ENCODE measurements at regions not wholly inside any gene's neighbourhood (a gene's known extent, or its start where the extent isn't known, plus 50 kb on each side); places are given as distances from the start of the nearest gene placed in this dataset.

DNA sequence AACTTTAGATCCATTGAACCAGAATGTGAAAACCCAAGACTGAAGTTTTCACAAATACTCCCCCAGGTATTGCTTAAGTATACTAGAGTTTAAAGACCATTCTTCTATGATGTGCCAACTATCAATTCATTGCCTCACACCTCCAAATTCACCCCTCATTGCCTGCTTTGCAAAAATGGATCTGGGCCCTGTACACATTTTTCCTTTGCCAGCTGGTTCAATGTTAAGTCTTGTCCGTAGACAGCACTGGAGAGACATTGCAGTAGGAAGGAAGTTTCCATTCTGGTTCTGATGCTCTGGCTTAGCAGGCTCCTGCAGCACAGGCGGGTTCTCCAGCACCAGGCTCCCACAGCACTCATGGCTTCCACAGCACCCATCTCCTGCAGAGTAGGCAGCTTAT, 130.0 kb downstream of the PROX1 start:
- Histone ChIP-seq H3K27me3 (no peaks in the 10 kb centered on the region), H3K4me1 (no peaks in the 10 kb centered on the region), H3K36me3 (ENCODE audit: low read depth, missing control alignments) (no peaks in the 10 kb centered on the region), H3K9me3 (no peaks in the 10 kb centered on the region), H3K4me3 (no peak overlapping the region), H3K27ac (no peak overlapping the region)
- no peak for TF ChIP-seq POLR2A (IDR thresholded peaks at IDR 0.05)
- TF ChIP-seq, protein P1, sequence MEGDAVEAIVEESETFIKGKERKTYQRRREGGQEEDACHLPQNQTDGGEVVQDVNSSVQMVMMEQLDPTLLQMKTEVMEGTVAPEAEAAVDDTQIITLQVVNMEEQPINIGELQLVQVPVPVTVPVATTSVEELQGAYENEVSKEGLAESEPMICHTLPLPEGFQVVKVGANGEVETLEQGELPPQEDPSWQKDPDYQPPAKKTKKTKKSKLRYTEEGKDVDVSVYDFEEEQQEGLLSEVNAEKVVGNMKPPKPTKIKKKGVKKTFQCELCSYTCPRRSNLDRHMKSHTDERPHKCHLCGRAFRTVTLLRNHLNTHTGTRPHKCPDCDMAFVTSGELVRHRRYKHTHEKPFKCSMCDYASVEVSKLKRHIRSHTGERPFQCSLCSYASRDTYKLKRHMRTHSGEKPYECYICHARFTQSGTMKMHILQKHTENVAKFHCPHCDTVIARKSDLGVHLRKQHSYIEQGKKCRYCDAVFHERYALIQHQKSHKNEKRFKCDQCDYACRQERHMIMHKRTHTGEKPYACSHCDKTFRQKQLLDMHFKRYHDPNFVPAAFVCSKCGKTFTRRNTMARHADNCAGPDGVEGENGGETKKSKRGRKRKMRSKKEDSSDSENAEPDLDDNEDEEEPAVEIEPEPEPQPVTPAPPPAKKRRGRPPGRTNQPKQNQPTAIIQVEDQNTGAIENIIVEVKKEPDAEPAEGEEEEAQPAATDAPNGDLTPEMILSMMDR (IDR thresholded peaks at IDR 0.05) = no peak
- intact Hi-C loops (cut with DNase I; ENCODE audit: low total_unique reads) = no loop called here
- WGBS, 2 donors = 94 to 100% methylated on average over 2 of the region's 2 CpGs
- DNase-seq = no peak

DNA sequence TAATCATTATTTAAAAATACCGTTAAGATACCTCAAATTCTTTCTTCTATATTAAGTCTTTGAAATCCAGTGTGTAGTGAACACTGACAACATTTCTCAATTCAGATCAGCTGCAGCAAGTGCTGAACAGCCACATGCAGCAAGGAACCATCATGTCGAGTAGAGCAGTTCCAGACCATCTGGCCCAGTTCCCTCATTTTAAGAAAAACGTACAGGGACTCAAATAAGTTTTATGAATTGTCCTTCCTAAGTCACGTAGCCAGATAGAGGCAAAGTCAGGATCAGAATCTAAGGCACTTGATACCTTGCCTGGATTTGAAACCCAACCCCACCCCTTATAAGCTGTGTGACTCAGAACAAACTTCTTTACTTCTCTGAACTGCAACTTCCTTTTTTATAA, 132.4 kb downstream of the PROX1 start:
- no peaks in the 10 kb centered on the region for H3K4me1 ChIP-seq
- H3K27me3 ChIP-seq = no peaks in the 10 kb centered on the region
- no peak overlapping the region for H3K27ac ChIP-seq
- H3K9me3 ChIP-seq = no peaks in the 10 kb centered on the region
- H3K4me3 ChIP-seq = no peak overlapping the region
- no peak for DNase-seq
- intact Hi-C loops (cut with DNase I; ENCODE audit: low total_unique reads) = loop anchor here (10.0 kb wide), 1 partner anchor 1005 kb away; no protein-coding TSS in a partner anchor
- H3K36me3 ChIP-seq (ENCODE audit: low read depth, missing control alignments) = no peaks in the 10 kb centered on the region
- TF ChIP-seq, protein P1 (IDR thresholded peaks at IDR 0.05) = no peak
- no peak for TF ChIP-seq POLR2A (IDR thresholded peaks at IDR 0.05)
- WGBS, 2 donors = 61 to 62% methylated on average over 4 of the region's 4 CpGs

DNA sequence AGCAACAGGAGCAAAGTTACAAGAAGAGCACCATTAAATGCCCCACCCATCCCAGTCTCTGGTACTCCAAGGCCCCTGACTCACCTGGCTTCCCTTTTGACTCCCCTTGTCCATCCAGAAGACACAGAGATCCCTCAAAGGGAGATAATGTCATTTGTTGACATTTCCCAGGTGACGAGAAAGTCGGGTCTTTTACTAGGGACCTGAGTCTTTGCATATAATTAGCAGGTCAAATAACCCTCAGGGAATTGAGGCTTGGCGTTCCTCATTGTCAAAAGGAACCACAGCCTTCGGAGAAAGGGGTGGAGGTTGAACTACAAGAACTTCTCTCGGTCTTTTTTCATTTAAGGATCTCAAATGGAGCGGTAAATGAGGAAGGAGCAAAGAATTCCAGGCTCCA, 133.2 kb downstream of the PROX1 start:
- intact Hi-C loops (cut with DNase I; ENCODE audit: low total_unique reads) = loop anchor here (10.0 kb wide), 1 partner anchor 1006 kb away; no protein-coding TSS in a partner anchor
- TF ChIP-seq POLR2A (IDR thresholded peaks at IDR 0.05) = no peak
- TF ChIP-seq, protein P1 (IDR thresholded peaks at IDR 0.05) = no peak
- WGBS, 2 donors = 77 to 83% methylated on average over 6 of the region's 6 CpGs
- Histone ChIP-seq H3K4me1 (no peaks in the 10 kb centered on the region), H3K4me3 (no peak overlapping the region), H3K27me3 (no peaks in the 10 kb centered on the region), H3K9me3 (no peaks in the 10 kb centered on the region), H3K27ac (no peak overlapping the region), H3K36me3 (ENCODE audit: low read depth, missing control alignments) (no peaks in the 10 kb centered on the region)
- DNase-seq = no peak

DNA sequence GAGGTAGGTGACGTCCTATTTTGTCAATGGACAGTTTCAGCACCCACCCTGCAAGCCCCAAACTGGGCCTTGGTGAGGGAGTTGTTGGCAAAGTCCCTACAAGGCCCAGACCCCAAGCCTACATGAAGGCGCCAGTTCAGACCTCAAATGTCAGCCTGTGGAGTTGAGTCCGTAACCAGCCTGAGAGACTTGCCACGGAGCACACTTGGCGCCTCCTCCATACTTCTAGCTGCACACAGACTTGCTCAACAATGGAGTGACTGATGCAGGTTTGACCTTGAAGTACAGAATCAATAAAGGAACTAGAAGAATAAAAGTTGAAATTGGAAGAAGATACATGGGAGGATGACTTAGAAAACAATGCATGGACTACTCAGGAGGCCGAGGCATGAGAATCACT, 134.3 kb downstream of the PROX1 start:
- WGBS, 2 donors = 76 to 87% methylated on average over 6 of the region's 6 CpGs
- Histone ChIP-seq H3K9me3 (no peaks in the 10 kb centered on the region), H3K27me3 (no peaks in the 10 kb centered on the region), H3K27ac (no peak overlapping the region), H3K36me3 (ENCODE audit: low read depth, missing control alignments) (no peaks in the 10 kb centered on the region), H3K4me1 (no peaks in the 10 kb centered on the region), H3K4me3 (no peak overlapping the region)
- no peak for DNase-seq
- TF ChIP-seq POLR2A (IDR thresholded peaks at IDR 0.05) = no peak
- TF ChIP-seq, protein P1 (IDR thresholded peaks at IDR 0.05) = no peak
- intact Hi-C loops (cut with DNase I; ENCODE audit: low total_unique reads) = loop anchor here (10.0 kb wide), 1 partner anchor 1007 kb away; no protein-coding TSS in a partner anchor

DNA sequence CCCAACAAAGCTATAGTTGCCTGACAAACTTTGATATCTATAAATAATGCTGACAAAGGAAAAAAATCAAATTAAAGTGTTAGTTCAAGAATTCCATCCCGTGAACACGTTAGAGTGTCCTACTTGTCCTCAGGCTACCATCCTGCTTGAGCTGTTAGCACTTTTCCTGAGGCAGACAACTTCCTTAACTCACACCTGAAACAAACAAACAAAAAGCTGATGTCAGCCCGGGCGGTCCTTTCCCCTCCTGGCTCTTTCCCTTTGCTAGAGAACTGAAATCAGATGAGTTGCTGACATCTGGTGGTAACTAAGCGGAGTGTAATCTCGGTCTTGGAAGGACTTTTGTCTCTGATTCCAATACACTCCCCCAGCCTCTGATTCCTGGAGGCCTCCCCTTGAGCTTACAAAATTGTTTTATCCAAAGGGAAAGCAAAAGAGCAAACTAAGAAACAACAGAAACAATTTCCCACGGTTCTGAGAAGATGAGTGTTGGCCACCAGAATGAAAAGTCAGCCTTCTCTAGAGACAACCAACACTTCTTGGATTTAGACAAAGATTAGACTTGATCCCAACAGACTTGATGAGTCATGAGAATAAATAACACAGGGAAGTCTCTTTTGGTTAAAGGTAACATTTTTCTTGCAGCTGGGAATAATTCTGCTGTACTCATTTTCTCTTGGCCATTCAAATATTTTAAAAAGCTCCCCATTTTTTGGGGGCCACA, 135.4 kb downstream of the PROX1 start:
- H3K4me3 ChIP-seq = no peak overlapping the region
- peak; percentile 61 for DNase-seq
- no peak overlapping the region for H3K27ac ChIP-seq
- no peaks in the 10 kb centered on the region for H3K9me3 ChIP-seq
- no peaks in the 10 kb centered on the region for H3K36me3 ChIP-seq (ENCODE audit: low read depth, missing control alignments)
- H3K27me3 ChIP-seq = no peaks in the 10 kb centered on the region
- TF ChIP-seq POLR2A (IDR thresholded peaks at IDR 0.05) = no peak
- TF ChIP-seq, protein P1 (IDR thresholded peaks at IDR 0.05) = peak; percentile 38 to 63 (median 49)
- intact Hi-C loops (cut with DNase I; ENCODE audit: low total_unique reads) = loop anchor here (10.0 kb wide), 1 partner anchor 1008 kb away; no protein-coding TSS in a partner anchor
- H3K4me1 ChIP-seq = no peaks in the 10 kb centered on the region
- WGBS, 2 donors = 20 to 36% methylated on average over 7 of the region's 7 CpGs
